GM21381 (cell line): ENCODE measurements at regions not wholly inside any gene's neighbourhood (a gene's known extent, or its start where the extent isn't known, plus 50 kb on each side); places are given as distances from the start of the nearest gene placed in this dataset.
"Not testable (repeated sequence)": the region's sequence is repeated elsewhere in the genome, so short reads cannot be mapped to it uniquely, and the experiment has no call there.

Source experiments
- ATAC-seq: cut with Tn5 transposase; IDR thresholded peaks from one replicate; pipeline ENCODE4 v1.9.1; 2021; ENCODE audit warnings: mild to moderate bottlenecking, moderate library complexity; ENCODE audit not compliant: unreplicated experiment

GRCh38 chrX:65888150-65888549 is 151.7 kb downstream of the VSIG4 start:
- not testable (repeated sequence) for ATAC-seq

- no peak for ATAC-seq
Observed at GRCh38 chrX:65883556-65883955, 156.3 kb downstream of the VSIG4 start.

- ATAC-seq = no peak
Observed at GRCh38 chrX:65879977-65880799, 159.7 kb downstream of the VSIG4 start.

GRCh38 chrX:65878456-65878855 is 161.4 kb downstream of the VSIG4 start:
- no peak for ATAC-seq

- no peak for ATAC-seq
Observed at GRCh38 chrX:65877953-65878352, 161.9 kb downstream of the VSIG4 start.

GRCh38 chrX:65875614-65876013 is 164.3 kb downstream of the VSIG4 start:
- not testable (repeated sequence) for ATAC-seq

GRCh38 chrX:65874765-65875164 is 165.1 kb downstream of the VSIG4 start:
- no peak for ATAC-seq

- no peak for ATAC-seq
Observed at GRCh38 chrX:65874110-65874509, 165.8 kb downstream of the VSIG4 start.

GRCh38 chrX:65873385-65873784 is 166.5 kb downstream of the VSIG4 start:
- no peak for ATAC-seq

- peak; percentile 84 for ATAC-seq
Observed at GRCh38 chrX:65871671-65872311, 168.1 kb downstream of the VSIG4 start.

- ATAC-seq = not testable (repeated sequence)
Observed at GRCh38 chrX:65870544-65870943, 169.3 kb downstream of the VSIG4 start.

GRCh38 chrX:65866773-65867172 is 173.1 kb downstream of the VSIG4 start:
- no peak for ATAC-seq

GRCh38 chrX:65866146-65866545 is 173.7 kb downstream of the VSIG4 start:
- no peak for ATAC-seq

- ATAC-seq = no peak
Observed at GRCh38 chrX:65862638-65863037, 177.2 kb downstream of the VSIG4 start.

- no peak for ATAC-seq
Observed at GRCh38 chrX:65859299-65859698, 180.6 kb downstream of the VSIG4 start.

GRCh38 chrX:65854437-65854836 is 185.4 kb downstream of the VSIG4 start:
- ATAC-seq = not testable (repeated sequence)

GRCh38 chrX:65851306-65851705 is 183.9 kb downstream of the MSN start:
- not testable (repeated sequence) for ATAC-seq

GRCh38 chrX:65850821-65851220 is 183.4 kb downstream of the MSN start:
- ATAC-seq = not testable (repeated sequence)

- ATAC-seq = no peak
Observed at GRCh38 chrX:65846974-65847373, 179.5 kb downstream of the MSN start.

- no peak for ATAC-seq
Observed at GRCh38 chrX:65841263-65841662, 173.8 kb downstream of the MSN start.

GRCh38 chrX:65838674-65839073 is 171.2 kb downstream of the MSN start:
- no peak for ATAC-seq

GRCh38 chrX:65837875-65838549 is 170.6 kb downstream of the MSN start:
- no peak for ATAC-seq
